ENCODE measurements at regions not wholly inside any gene's neighbourhood (a gene's known extent, or its start where the extent isn't known, plus 50 kb on each side); places are given as distances from the start of the nearest gene placed in this dataset.

GRCh38 chr2:65880436-65880835, 448.0 kb upstream of the SPRED2 start:
- H3K9me3 ChIP-seq (replicated peaks in 1 of 2; ENCODE audit: control insufficient read depth in 1 of 2, insufficient read depth in 1 of 2, low read length in 2 of 2): no peaks in the 10 kb centered on the region
- H3K27me3 ChIP-seq (ENCODE audit: control insufficient read depth in 2 of 2, insufficient read depth in 2 of 2, low read length in 2 of 2): no peaks in the 10 kb centered on the region
- H3K4me2 ChIP-seq (replicated peaks; ENCODE audit: extremely low read depth, low read length, poor library complexity, severe bottlenecking): no peak overlapping the region
- Mint-ChIP-seq H3K27ac (no peak overlapping the region), H3K27me3 (ENCODE audit: low read depth in 3 of 3) (peaks cover 0 to 5% (median 0%) of the 10 kb centered on the region in 3 donors), H3K4me3 (no peak overlapping the region), H3K4me1 (no peaks in the 10 kb centered on the region), H3K9me3 (peaks cover 0 to 1% (median 0%) of the 10 kb centered on the region in 7 donors), H3K36me3 (no peaks in the 10 kb centered on the region)
- no peak overlapping the region for H2AFZ ChIP-seq (ENCODE audit: insufficient read depth, low read depth, low read length, poor library complexity, severe bottlenecking)
- TF ChIP-seq, protein P1, sequence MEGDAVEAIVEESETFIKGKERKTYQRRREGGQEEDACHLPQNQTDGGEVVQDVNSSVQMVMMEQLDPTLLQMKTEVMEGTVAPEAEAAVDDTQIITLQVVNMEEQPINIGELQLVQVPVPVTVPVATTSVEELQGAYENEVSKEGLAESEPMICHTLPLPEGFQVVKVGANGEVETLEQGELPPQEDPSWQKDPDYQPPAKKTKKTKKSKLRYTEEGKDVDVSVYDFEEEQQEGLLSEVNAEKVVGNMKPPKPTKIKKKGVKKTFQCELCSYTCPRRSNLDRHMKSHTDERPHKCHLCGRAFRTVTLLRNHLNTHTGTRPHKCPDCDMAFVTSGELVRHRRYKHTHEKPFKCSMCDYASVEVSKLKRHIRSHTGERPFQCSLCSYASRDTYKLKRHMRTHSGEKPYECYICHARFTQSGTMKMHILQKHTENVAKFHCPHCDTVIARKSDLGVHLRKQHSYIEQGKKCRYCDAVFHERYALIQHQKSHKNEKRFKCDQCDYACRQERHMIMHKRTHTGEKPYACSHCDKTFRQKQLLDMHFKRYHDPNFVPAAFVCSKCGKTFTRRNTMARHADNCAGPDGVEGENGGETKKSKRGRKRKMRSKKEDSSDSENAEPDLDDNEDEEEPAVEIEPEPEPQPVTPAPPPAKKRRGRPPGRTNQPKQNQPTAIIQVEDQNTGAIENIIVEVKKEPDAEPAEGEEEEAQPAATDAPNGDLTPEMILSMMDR (IDR thresholded peaks at IDR 0.05): no peak
- no peak for DNase-seq
- intact Hi-C loops (cut with micrococcal nuclease): no loop called here
- WGBS (ENCODE audit: insufficient coverage): 85% methylated on average over 5 of the region's 8 CpGs
- no peak overlapping the region for H3K9ac ChIP-seq (ENCODE audit: insufficient read depth, low read length, poor library complexity, severe bottlenecking)
- no peaks in the 10 kb centered on the region for H4K20me1 ChIP-seq (ENCODE audit: insufficient read depth, low read length)
- H3K36me3 ChIP-seq (replicated peaks in 1 of 2; ENCODE audit: control insufficient read depth in 1 of 2, insufficient read depth in 2 of 2, low read length in 2 of 2): no peaks in the 10 kb centered on the region
- H3K4me3 ChIP-seq (replicated peaks in 1 of 3; ENCODE audit: low read depth in 2 of 3, low read length in 3 of 3): no peak overlapping the region
- H3K79me2 ChIP-seq (ENCODE audit: insufficient read depth, low read length): no peaks in the 10 kb centered on the region
- no peaks in the 10 kb centered on the region for H3K4me1 ChIP-seq (ENCODE audit: control insufficient read depth in 1 of 2, insufficient read depth in 2 of 2, low read length in 2 of 2)
- H3K27ac ChIP-seq (ENCODE audit: low read depth in 1 of 2, low read length in 2 of 2): no peak overlapping the region

GRCh38 chr2:65878011-65878340, 445.6 kb upstream of the SPRED2 start:
- Histone ChIP-seq H3K9me3 (replicated peaks in 1 of 2; ENCODE audit: control insufficient read depth in 1 of 2, insufficient read depth in 1 of 2, low read length in 2 of 2) (no peaks in the 10 kb centered on the region), H4K20me1 (ENCODE audit: insufficient read depth, low read length) (no peaks in the 10 kb centered on the region), H3K27me3 (ENCODE audit: control insufficient read depth in 2 of 2, insufficient read depth in 2 of 2, low read length in 2 of 2) (no peaks in the 10 kb centered on the region), H3K4me1 (ENCODE audit: control insufficient read depth in 1 of 2, insufficient read depth in 2 of 2, low read length in 2 of 2) (no peaks in the 10 kb centered on the region), H3K9ac (ENCODE audit: insufficient read depth, low read length, poor library complexity, severe bottlenecking) (no peak overlapping the region), H2AFZ (ENCODE audit: insufficient read depth, low read depth, low read length, poor library complexity, severe bottlenecking) (no peak overlapping the region), H3K79me2 (ENCODE audit: insufficient read depth, low read length) (no peaks in the 10 kb centered on the region), H3K27ac (ENCODE audit: low read depth in 1 of 2, low read length in 2 of 2) (no peak overlapping the region), H3K4me3 (replicated peaks in 1 of 3; ENCODE audit: low read depth in 2 of 3, low read length in 3 of 3) (no peak overlapping the region), H3K4me2 (replicated peaks; ENCODE audit: extremely low read depth, low read length, poor library complexity, severe bottlenecking) (no peak overlapping the region), H3K36me3 (replicated peaks in 1 of 2; ENCODE audit: control insufficient read depth in 1 of 2, insufficient read depth in 2 of 2, low read length in 2 of 2) (no peaks in the 10 kb centered on the region)
- TF ChIP-seq, protein P1 (IDR thresholded peaks at IDR 0.05): no peak
- no peak for DNase-seq
- intact Hi-C loops (cut with micrococcal nuclease): no loop called here
- Mint-ChIP-seq H3K27me3 (ENCODE audit: low read depth in 3 of 3) (peaks cover 0 to 3% (median 0%) of the 10 kb centered on the region in 3 donors), H3K4me3 (no peak overlapping the region), H3K9me3 (peaks cover 0 to 1% (median 0%) of the 10 kb centered on the region in 7 donors), H3K4me1 (no peaks in the 10 kb centered on the region), H3K27ac (no peak overlapping the region), H3K36me3 (no peaks in the 10 kb centered on the region)
- WGBS (ENCODE audit: insufficient coverage): no CpG with 5 or more reads among the region's 3 CpGs

Data from CD14-positive monocyte (primary cell).